ENCODE measurements at regions not wholly inside any gene's neighbourhood (a gene's known extent, or its start where the extent isn't known, plus 50 kb on each side); places are given as distances from the start of the nearest gene placed in this dataset.
"Not testable (repeated sequence)": the region's sequence is repeated elsewhere in the genome, so short reads cannot be mapped to it uniquely, and the experiment has no call there.

GRCh38 chr7:410395-410910, 109.2 kb downstream of the PDGFA start:
- Histone ChIP-seq H3K27ac (no peak overlapping the region), H3K9me3 (no peaks in the 10 kb centered on the region), H3K4me3 (no peak overlapping the region), H3K4me1 (no peaks in the 10 kb centered on the region), H3K27me3 (peaks cover 4% of the 10 kb centered on the region), H3K36me3 (no peaks in the 10 kb centered on the region)
- no peak for ATAC-seq
- TF ChIP-seq, protein P1, sequence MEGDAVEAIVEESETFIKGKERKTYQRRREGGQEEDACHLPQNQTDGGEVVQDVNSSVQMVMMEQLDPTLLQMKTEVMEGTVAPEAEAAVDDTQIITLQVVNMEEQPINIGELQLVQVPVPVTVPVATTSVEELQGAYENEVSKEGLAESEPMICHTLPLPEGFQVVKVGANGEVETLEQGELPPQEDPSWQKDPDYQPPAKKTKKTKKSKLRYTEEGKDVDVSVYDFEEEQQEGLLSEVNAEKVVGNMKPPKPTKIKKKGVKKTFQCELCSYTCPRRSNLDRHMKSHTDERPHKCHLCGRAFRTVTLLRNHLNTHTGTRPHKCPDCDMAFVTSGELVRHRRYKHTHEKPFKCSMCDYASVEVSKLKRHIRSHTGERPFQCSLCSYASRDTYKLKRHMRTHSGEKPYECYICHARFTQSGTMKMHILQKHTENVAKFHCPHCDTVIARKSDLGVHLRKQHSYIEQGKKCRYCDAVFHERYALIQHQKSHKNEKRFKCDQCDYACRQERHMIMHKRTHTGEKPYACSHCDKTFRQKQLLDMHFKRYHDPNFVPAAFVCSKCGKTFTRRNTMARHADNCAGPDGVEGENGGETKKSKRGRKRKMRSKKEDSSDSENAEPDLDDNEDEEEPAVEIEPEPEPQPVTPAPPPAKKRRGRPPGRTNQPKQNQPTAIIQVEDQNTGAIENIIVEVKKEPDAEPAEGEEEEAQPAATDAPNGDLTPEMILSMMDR (IDR thresholded peaks at IDR 0.05): no peak
- DNase-seq: no peak
- intact Hi-C loops (cut with DNase I): no loop called here

DNA sequence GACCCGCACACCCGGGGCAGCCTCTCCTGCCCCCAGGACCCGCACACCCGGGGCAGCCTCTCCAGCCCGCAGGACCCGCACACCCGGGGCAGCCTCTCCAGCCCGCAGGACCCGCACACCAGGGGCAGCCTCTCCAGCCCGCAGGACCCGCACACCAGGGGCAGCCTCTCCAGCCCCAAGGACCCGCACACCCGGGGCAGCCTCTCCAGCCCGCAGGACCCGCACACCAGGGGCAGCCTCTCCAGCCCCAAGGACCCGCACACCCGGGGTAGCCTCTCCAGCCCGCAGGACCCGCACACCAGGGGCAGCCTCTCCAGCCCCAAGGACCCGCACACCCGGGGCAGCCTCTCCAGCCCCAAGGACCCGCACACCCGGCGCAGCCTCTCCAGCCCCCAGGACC, 108.5 kb downstream of the PDGFA start:
- H3K36me3 ChIP-seq; intact Hi-C loops (cut with DNase I); DNase-seq; H3K27ac ChIP-seq; H3K9me3 ChIP-seq; ATAC-seq; H3K27me3 ChIP-seq; H3K4me1 ChIP-seq; H3K4me3 ChIP-seq: not testable (repeated sequence)

DNA sequence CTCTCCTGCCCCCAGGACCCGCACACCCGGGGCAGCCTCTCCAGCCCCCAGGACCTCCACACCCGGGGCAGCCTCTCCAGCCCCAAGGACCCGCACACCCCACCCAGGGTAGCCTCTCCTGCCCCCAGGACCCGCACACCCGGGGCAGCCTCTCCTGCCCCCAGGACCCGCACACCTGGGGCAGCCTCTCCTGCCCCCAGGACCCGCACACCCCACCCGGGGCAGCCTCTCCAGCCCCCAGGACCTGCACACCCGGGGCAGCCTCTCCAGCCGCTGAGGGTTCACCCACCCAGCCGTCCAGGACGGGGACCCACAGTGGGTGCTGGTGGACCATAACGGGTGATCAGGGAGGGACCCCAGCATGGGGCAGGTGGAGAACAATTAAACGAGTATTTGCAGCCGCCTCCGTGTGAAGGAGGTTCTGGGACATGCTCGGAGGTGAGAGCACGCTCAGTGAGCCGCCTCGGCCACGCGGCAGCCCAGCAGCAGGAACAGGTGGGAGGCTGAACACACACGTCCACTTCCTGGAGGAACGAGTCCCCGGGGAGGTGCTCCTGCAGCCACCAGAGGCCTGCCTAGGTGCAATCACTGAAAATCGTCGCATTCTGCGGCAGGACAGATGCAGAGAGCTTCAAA, 107.9 kb downstream of the PDGFA start:
- intact Hi-C loops (cut with DNase I): no loop called here
- Histone ChIP-seq H3K4me1 (no peaks in the 10 kb centered on the region), H3K4me3 (no peak overlapping the region), H3K9me3 (no peaks in the 10 kb centered on the region), H3K27ac (no peak overlapping the region), H3K36me3 (no peaks in the 10 kb centered on the region), H3K27me3 (peaks cover 4% of the 10 kb centered on the region)
- DNase-seq (no peak), ATAC-seq (no peak)
- TF ChIP-seq, protein P1 (IDR thresholded peaks at IDR 0.05): no peak

GRCh38 chr7:412313-412710, 107.3 kb downstream of the PDGFA start:
- Histone ChIP-seq H3K9me3 (no peaks in the 10 kb centered on the region), H3K27me3 (peaks cover 4% of the 10 kb centered on the region), H3K36me3 (no peaks in the 10 kb centered on the region), H3K4me3 (no peak overlapping the region), H3K27ac (no peak overlapping the region), H3K4me1 (no peaks in the 10 kb centered on the region)
- TF ChIP-seq, protein P1 (IDR thresholded peaks at IDR 0.05): no peak
- intact Hi-C loops (cut with DNase I): no loop called here
- DNase-seq (no peak), ATAC-seq (no peak)

GRCh38 chr7:414681-415560, 104.7 kb downstream of the PDGFA start:
- intact Hi-C loops (cut with DNase I): no loop called here
- peak; percentile 58 for DNase-seq
- Histone ChIP-seq H3K36me3 (no peaks in the 10 kb centered on the region), H3K9me3 (peaks cover 13% of the 10 kb centered on the region), H3K27me3 (peaks cover 4% of the 10 kb centered on the region), H3K4me3 (no peak overlapping the region), H3K27ac (no peak overlapping the region), H3K4me1 (no peaks in the 10 kb centered on the region)
- TF ChIP-seq, protein P1 (IDR thresholded peaks at IDR 0.05): no peak
- ATAC-seq: no peak

All from upper lobe of right lung (tissue), 1 donor.